ENCODE measurements at regions not wholly inside any gene's neighbourhood (a gene's known extent, or its start where the extent isn't known, plus 50 kb on each side); places are given as distances from the start of the nearest gene placed in this dataset.
"Not testable (repeated sequence)": the region's sequence is repeated elsewhere in the genome, so short reads cannot be mapped to it uniquely, and the experiment has no call there.

- DNase-seq (ENCODE audit: low read depth), result no peak
Observed at GRCh38 chr15:95078003-95078402, 846.6 kb downstream of the MCTP2 start.

DNA sequence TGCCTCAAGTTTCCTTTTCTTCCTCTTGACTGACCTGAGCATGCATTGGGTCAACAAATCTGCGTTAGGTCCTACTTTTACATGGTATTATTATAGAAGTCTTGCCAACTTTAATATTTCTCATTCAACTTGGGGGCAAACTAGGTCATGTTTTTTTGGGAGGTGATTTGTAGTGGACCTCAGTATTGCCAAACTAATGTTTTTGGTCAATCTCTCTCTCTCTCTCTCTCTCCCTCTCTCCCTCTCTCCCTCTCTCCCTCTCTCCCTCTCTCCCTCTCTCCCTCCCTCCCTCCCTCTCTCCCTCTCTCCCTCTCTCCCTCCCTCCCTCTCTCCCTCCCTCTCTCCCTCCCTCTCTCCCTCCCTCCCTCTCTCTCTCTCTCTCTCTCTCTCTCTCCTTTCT is 848.9 kb downstream of the MCTP2 start:
- not testable (repeated sequence) for DNase-seq (ENCODE audit: low read depth)

DNA sequence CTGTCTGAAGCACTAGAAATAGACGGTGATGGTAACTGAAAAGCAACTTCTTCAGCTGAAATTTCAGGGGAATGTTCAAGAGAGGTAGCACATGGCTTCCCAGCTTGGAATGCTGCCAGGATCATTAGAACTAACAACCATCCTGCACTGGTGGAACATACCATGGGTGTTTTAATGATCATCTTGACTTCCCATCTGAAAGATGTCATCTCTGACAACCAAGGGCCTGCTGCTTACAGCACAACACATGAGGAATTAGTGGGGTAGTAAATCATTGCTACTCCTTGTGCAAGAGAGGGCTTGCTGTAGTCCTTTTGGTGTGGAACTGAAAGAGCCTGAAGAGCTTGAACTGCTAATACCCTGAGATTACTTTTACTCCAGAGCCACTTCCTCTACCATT is 853.7 kb downstream of the MCTP2 start:
- DNase-seq (ENCODE audit: low read depth), result no peak

DNA sequence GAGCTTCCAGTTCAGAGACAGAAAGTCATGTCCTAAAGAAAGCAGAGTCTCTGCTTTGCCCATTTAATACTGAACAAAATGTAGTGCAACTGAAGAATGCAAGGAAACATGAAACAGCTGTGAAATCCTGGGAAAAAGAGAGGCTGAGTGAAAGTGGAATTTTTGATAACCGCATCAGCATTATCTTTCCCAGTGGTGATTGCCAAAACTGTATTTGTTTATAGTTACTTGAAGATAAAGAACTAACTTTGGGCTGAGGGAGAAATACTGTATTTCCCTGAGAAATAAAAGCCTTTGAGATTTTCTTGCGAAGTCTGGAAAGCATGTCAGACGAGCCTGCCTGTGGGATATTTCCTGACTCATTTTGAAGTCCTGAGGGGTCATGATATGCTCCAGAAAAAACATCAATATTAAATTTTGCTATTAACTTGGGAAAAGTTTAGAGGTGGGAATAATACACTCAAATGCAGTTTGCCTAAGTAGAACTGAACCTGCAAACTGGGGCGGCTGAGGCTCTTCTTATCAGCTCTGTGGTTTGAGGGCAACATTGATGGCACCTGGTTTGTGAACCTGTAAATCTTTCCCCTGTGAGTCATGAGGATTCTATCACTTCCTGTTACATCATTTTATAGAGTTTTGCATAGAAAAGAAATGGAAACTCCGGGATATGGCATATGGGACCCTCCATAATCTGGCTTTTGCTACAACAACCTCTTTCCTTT is 855.3 kb downstream of the MCTP2 start:
- DNase-seq (ENCODE audit: low read depth), result no peak

DNA sequence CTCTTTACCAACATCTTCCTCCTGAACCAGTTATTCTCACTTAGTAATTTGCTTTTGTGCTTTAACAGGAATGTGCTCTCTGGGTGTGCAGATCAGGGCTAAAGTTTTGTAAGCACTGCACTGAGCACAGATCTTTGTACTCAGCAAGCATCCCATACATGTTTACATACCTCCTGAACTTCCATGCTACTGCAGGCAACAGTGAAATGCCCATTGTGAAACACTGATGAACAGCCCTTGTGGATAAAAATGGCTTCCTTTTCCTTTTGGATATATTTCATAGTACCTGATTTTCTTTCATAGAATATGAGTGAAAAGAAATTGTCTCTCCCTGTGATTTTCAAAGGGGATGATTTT is 855.9 kb downstream of the MCTP2 start:
- DNase-seq (ENCODE audit: low read depth), result no peak

DNA sequence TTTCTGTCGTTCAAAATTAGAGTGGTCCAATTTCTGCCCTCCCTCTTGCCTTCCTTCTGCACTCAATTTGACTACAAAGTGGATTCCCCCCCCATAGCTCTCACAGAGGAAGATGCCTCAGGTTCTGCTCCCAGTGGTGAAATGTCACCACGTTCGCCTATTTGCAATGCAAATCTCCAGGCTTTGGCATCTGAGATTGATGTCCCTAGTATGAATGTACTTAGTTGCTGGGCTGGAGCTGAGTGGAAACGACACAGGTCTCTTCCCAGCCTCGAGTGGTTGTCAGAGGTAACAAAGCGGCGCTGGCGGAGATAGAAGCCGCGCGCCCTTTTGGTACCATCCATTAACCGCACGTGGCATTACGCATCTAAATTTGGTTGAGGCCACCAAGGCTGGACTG is 860.1 kb downstream of the MCTP2 start:
- no peak for DNase-seq (ENCODE audit: low read depth)

DNA sequence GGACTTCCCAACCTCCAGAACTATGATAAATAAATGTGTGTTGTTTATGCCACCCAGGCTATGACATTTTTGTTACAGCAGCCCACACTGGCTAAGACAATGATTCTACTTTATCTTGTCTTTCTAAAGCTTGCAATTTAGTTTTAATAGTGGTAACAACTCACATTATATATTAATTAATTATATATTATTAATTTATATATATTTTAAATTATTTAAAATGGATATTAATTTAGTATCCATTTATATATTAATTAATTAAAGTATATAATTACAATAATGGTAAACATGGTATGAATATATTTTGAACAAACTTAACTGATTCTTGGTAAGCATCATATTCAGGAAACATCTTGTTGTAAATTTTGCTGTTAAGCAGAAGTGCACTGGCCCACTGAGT is 863.9 kb downstream of the MCTP2 start:
- no peak for DNase-seq (ENCODE audit: low read depth)

GRCh38 chr15:95096651-95097050 is 865.3 kb downstream of the MCTP2 start:
- no peak for DNase-seq (ENCODE audit: low read depth)

DNA sequence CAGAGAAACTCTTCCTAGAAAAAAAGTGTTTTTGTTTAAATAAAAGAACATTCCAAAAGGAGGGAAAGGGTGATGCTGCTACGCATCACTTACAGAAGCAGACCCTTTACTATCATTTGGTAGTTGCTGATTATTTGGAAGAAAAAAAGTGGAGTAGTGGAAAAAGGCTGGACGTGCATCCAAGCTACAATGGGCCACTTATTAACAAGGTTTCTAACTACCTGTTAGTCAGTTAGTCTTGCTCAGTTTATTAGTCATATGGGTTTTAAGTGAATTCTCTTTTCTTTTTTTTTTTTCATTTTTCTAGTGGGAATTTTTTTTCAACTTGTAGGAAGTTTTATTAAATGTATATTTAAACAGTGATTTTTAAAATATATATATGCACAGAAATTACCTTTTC is 866.0 kb downstream of the MCTP2 start:
- DNase-seq (ENCODE audit: low read depth), result no peak

- DNase-seq (ENCODE audit: low read depth), result no peak
Observed at GRCh38 chr15:95105229-95105628, 873.9 kb downstream of the MCTP2 start.

- no peak for DNase-seq (ENCODE audit: low read depth)
Observed at GRCh38 chr15:95106801-95107200, 875.4 kb downstream of the MCTP2 start.

DNA sequence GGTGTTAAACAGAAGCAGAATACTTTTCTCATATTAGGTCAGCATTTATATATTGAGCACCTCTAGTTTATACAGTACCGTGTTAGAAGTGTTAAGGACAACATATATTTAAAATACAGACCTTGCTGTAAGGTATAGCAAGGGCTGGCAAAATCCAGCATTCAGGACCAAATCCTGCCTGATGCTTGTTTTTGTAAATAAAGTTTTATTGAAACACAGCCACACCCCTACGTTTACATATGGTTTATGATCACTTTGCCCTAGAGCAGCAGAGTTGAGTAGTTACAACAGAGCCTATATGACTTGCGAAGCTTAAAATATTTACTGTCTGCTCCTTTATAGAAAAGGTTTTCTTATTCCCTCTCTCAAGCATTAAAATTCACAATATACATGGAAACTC is 877.3 kb downstream of the MCTP2 start:
- DNase-seq (ENCODE audit: low read depth), result no peak

- no peak for DNase-seq (ENCODE audit: low read depth)
Observed at GRCh38 chr15:95111969-95112368, 880.6 kb downstream of the MCTP2 start.

DNA sequence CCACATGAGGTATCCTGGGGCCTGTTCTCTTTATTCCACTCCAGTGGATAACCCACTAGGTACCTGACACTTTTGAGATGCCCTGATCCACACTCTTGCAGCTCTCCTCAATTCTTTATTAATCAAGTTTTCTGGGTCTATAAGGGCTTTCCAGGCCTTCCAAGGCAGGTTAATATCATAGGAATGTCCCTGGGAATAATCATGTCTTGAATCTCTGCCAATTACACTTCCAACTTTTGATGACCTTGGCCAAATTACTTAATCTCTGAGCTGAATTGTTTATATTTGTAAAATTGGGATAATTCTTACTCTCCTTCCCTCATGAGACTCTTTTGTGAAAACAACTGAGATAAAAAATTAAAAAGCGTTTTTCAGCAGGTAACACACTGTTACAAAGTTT is 881.7 kb downstream of the MCTP2 start:
- no peak for DNase-seq (ENCODE audit: low read depth)

DNA sequence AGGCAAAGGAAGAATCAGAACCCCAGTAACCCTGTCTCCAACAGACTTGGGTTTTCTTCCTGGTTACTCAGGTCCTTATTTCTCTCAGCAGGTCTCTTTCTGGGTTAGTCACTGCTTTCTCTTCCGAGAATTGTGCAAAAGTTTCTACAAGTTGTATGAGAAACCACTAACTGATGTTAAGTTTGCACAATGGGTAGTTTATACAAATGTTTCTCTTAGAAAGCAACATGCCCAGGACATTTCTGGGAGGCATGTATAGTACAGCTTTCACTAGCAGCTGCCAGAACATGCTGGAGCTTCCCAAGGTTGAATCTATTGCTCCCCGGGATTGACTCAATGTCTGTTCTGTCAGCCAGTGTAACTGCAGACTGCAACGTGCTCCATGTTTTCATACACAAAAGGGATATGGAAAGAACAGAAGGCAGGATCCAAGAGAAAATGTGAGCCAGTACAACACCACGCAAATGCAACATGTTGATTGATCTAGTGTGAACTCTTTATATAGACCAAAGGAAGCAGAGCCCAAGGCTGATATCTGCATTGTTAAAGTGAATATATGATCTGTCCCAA is 887.8 kb downstream of the MCTP2 start:
- DNase-seq (ENCODE audit: low read depth), result no peak

GRCh38 chr15:95120595-95120994 is 889.2 kb downstream of the MCTP2 start:
- no peak for DNase-seq (ENCODE audit: low read depth)

GRCh38 chr15:95121191-95121590 is 889.8 kb downstream of the MCTP2 start:
- no peak for DNase-seq (ENCODE audit: low read depth)

- DNase-seq (ENCODE audit: low read depth), result no peak
Observed at GRCh38 chr15:95125803-95126202, 894.4 kb downstream of the MCTP2 start.

DNA sequence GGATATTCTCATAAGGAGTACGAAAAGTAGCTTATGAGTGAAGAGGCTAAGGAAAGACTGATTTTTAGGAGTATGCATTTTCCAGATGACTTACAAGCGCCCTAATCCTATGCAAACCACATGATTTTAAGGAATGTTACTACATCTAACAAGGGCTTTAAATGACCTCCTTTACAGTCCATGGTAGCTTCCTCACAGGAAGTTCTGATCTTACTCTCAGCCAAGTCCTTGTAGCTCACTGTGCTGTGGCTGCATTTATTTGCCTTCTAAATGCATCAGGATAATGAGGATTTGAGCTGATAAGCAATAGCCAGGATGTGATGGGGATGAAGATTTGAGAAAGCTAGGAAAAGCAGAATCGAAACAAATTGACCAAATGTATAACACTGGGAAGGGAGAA is 896.0 kb downstream of the MCTP2 start:
- no peak for DNase-seq (ENCODE audit: low read depth)

DNA sequence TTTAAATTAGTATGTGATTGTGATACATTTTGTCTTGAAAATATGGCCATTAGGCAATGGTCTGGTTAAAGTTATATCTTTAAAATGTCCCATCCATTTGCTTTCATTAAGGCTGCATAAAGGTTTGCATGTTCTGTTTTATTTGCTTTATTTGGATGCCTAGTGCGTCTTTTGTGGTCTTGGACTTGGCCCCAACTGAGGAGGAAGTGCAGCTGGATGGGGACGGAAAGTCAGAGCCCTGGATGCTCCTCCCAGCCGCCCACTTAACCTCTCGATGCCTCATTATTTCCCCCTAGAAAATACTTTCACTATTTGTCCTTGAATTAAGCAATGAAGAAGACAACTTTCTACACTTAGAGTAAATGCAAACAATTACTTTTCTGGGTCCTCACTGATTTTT is 898.2 kb downstream of the MCTP2 start:
- no peak for DNase-seq (ENCODE audit: low read depth)

DNA sequence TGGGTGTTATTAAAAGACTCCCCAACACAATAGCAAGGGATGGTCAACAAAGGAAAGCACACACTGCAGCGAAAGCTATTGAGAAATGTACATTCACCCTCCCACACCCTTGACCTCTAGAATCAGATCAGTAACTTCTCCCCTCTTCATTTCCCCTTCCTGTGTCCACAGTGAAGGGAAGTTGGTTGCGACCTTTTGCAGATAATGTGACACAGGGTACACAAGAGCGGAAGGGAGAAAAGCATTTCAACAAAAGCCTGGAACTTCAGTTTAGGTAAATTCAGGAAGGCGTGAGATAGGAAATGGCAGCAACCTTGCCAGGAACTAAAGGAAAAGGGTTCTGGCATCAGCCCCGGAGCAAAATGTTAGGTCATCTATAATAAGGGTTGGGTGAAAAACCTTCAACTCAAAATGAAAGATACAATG is 899.8 kb downstream of the MCTP2 start:
- no peak for DNase-seq (ENCODE audit: low read depth)

DNA sequence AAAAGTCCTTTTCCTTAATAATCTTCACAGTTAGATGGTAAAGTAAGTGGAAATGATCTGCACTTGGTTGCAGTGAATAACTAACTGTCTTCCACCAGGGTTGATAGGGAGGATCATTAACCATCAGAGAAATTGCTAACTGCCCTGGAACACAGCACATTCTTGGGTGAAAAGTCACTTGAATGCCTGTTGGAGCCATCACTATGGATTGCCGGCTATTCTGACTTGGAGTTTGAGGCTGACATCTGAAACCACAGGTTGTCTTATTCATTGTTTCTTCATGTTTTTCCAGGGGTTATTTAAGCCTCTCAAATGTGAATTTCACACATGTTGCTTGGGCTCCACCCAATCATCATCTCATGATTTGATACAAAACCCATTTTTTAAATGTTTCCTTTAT is 901.4 kb downstream of the MCTP2 start:
- DNase-seq (ENCODE audit: low read depth), result no peak

DNA sequence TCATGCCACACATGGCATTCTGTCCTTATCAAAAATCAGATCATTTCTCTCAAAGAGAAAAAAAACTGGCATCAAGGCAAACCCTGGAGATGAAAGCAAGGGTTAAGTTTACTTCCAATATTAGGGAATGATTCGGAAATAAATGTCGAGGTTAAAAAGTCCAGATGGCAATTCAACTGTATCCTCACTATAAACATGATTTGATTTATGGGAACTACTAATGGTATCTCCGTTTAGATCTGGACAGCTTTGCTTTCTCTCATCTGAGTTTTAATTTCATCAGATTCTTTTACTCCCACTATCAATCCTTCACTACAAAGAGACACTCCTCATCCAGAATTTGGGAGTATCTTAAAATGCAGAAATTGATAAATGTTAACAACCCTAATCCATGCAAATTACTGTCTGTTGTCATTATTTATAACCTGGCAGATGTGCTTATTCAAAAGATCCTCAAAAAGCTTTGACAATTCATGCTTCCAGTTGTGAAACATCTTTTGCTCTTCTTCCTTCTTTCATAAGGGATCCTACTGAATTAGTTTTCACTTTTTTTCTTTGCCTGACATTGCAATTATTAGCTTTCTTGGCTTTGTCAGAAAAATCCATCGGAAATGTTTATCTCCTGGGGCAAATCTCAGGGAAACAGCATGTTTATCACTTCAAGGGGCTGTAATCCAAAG is 903.2 kb downstream of the MCTP2 start:
- no peak for DNase-seq (ENCODE audit: low read depth)
